H1 (cell line): ENCODE measurements at regions not wholly inside any gene's neighbourhood (a gene's known extent, or its start where the extent isn't known, plus 50 kb on each side); places are given as distances from the start of the nearest gene placed in this dataset.

ENCODE experiments used
- CTCF ChIA-PET: fragments of 300-600 bp; sonication (Branson Sonifier 250); formaldehyde crosslinking; loops from one replicate; lab custom pipeline; 2021; ENCODE audit not compliant: partially characterized antibody; lab: Charles Lee
- POLR2A ChIA-PET: fragments of 300-600 bp; sonication (Branson Sonifier 250); formaldehyde crosslinking; loops from one replicate; lab custom pipeline; 2021; ENCODE audit warnings: inconsistent platforms; ENCODE audit not compliant: partially characterized antibody; lab: Charles Lee
- DNase-seq, 2 experiments: peaks; one replicate each; pipeline versions ENCODE4 v3.0.0 to v3.0.0-alpha.2; 2010 to 2022; ENCODE audit warnings: low spot score in 2 of 2, low read depth in 1 of 2, mixed read lengths in 1 of 2
- FAIRE-seq: peaks from 2 replicates; lab custom pipeline; 2011; peaks lifted over from hg19 to GRCh38; lab: Jason Lieb, UNC
- H2AFZ ChIP-seq: 2 replicates; pipeline ENCODE4 v1.8.1; 2012; ENCODE audit warnings: low read length, inconsistent platforms
- H2AK5ac ChIP-seq: 2 replicates; pipeline ENCODE4 v1.6.1; 2013; ENCODE audit warnings: low read depth, low read length
- H2BK120ac ChIP-seq: replicated peaks from 2 replicates; pipeline ENCODE3; 2013; ENCODE audit warnings: low read depth, low read length, inconsistent platforms
- H2BK12ac ChIP-seq: 2 replicates; pipeline ENCODE4 v1.6.1; 2013; ENCODE audit warnings: low read depth, low read length
- H2BK15ac ChIP-seq: 2 replicates; pipeline ENCODE4 v1.6.1; 2013; ENCODE audit warnings: low read length
- H2BK20ac ChIP-seq: 2 replicates; pipeline ENCODE4 v1.6.1; 2013; ENCODE audit warnings: low read length
- H2BK5ac ChIP-seq: 2 replicates; pipeline ENCODE4 v1.6.1; 2013; ENCODE audit warnings: low read depth, low read length
- H3K14ac ChIP-seq: 2 replicates; pipeline ENCODE4 v1.6.1; 2013; ENCODE audit warnings: inconsistent platforms; ENCODE audit not compliant: insufficient read length
- H3K18ac ChIP-seq: 2 replicates; pipeline ENCODE4 v1.6.1; 2013; ENCODE audit warnings: low read length; ENCODE audit errors: extremely low read depth
- H3K23ac ChIP-seq: 2 replicates; pipeline ENCODE4 v1.6.1; 2013; ENCODE audit warnings: inconsistent platforms; ENCODE audit not compliant: insufficient read length
- H3K23me2 ChIP-seq: 2 replicates; pipeline ENCODE4 v1.6.1; 2013; ENCODE audit warnings: low read depth, low read length
- H3K27ac ChIP-seq: 2 replicates; pipeline ENCODE4 v1.6.1; 2011; ENCODE audit warnings: low read depth, low read length, inconsistent platforms
- H3K27me3 ChIP-seq, 4 experiments: replicated peaks in 1 of 4; 1 replicate in 1 of 4; 2 replicates in 3 of 4; pipeline versions ENCODE4 v1.6.1 to v1.8.1; 2011 to 2013; ENCODE audit warnings: low read length in 3 of 4, mild to moderate bottlenecking in 3 of 4, inconsistent platforms in 2 of 4, mixed read lengths in 2 of 4, moderate library complexity in 1 of 4; ENCODE audit not compliant: control insufficient read depth in 3 of 4, insufficient read depth in 3 of 4; ENCODE audit errors: extremely low read depth in 1 of 4
- H3K36me3 ChIP-seq, 4 experiments: 2 replicates each; pipeline versions ENCODE4 v1.6.1 to v1.8.1; 2011 to 2013; ENCODE audit warnings: mild to moderate bottlenecking in 4 of 4, low read length in 3 of 4, moderate library complexity in 2 of 4, control low read depth in 1 of 4, inconsistent platforms in 1 of 4; ENCODE audit not compliant: insufficient read depth in 4 of 4, control insufficient read depth in 2 of 4
- H3K4ac ChIP-seq: replicated peaks from 2 replicates; pipeline ENCODE3; 2013; ENCODE audit warnings: low read length, low read depth, mixed read lengths, inconsistent platforms; ENCODE audit not compliant: insufficient read length
- H3K4me1 ChIP-seq, 4 experiments: replicated peaks in 1 of 4; 1 replicate in 1 of 4; 2 replicates in 3 of 4; pipeline versions ENCODE4 v1.6.1 to v1.8.1; 2011 to 2013; ENCODE audit warnings: low read length in 3 of 4, inconsistent platforms in 2 of 4, mixed read lengths in 1 of 4; ENCODE audit not compliant: insufficient read depth in 4 of 4, control insufficient read depth in 3 of 4
- H3K4me2 ChIP-seq, 2 experiments: 2 replicates each; pipeline versions ENCODE4 v1.6.1 to v1.8.1; 2011 to 2013; ENCODE audit warnings: low read depth in 2 of 2, low read length in 2 of 2, control low read depth in 1 of 2, inconsistent platforms in 1 of 2, mild to moderate bottlenecking in 1 of 2; ENCODE audit not compliant: insufficient read depth in 1 of 2
- H3K4me3 ChIP-seq, 4 experiments: fragments of 200-600, 300-600 bp in 1 of 4; sonication (generic), shearing (Covaris generic), sonication (Bioruptor Twin) in 1 of 4; 2 replicates each; pipeline versions ENCODE4 v1.5.1 to v1.8.1; 2011 to 2016; ENCODE audit warnings: low read length in 4 of 4, low read depth in 3 of 4, control low read depth in 2 of 4, inconsistent platforms in 2 of 4, mild to moderate bottlenecking in 2 of 4, mixed read lengths in 1 of 4, moderate library complexity in 1 of 4; ENCODE audit not compliant: insufficient read depth in 2 of 4; ENCODE audit errors: extremely low read depth in 1 of 4
- H3K56ac ChIP-seq: replicated peaks from 2 replicates; pipeline ENCODE3; 2013; ENCODE audit warnings: low read depth, mild to moderate bottlenecking, mixed read lengths, low read length, inconsistent platforms; ENCODE audit not compliant: insufficient read length
- H3K79me1 ChIP-seq: 2 replicates; pipeline ENCODE4 v1.6.1; 2013; ENCODE audit warnings: low read depth, low read length, control low read depth
- H3K79me2 ChIP-seq, 2 experiments: 2 replicates each; pipeline versions ENCODE4 v1.6.1 to v1.8.1; 2012 to 2013; ENCODE audit warnings: low read length in 2 of 2, mild to moderate bottlenecking in 2 of 2, inconsistent platforms in 1 of 2; ENCODE audit not compliant: insufficient read depth in 2 of 2, control insufficient read depth in 1 of 2
- H3K9ac ChIP-seq, 4 experiments: replicated peaks in 1 of 4; 1 replicate in 1 of 4; 2 replicates in 3 of 4; pipeline versions ENCODE4 v1.6.1 to v1.8.1; 2011 to 2013; ENCODE audit warnings: low read depth in 3 of 4, low read length in 3 of 4, control low read depth in 2 of 4, mild to moderate bottlenecking in 2 of 4, moderate library complexity in 2 of 4, inconsistent platforms in 1 of 4; ENCODE audit errors: extremely low read depth in 1 of 4
- H3K9me3 ChIP-seq, 2 experiments: 2 replicates each; pipeline versions ENCODE4 v1.6.1 to v1.8.1; 2012 to 2013; ENCODE audit warnings: mild to moderate bottlenecking in 2 of 2, moderate library complexity in 2 of 2, control low read depth in 1 of 2, inconsistent platforms in 1 of 2, low read depth in 1 of 2, low read length in 1 of 2, mixed read lengths in 1 of 2; ENCODE audit not compliant: insufficient read depth in 2 of 2
- H4K20me1 ChIP-seq, 2 experiments: replicated peaks in 1 of 2; 2 replicates each; pipeline versions ENCODE3 to v1.8.1; 2011 to 2013; ENCODE audit warnings: inconsistent platforms in 2 of 2, low read length in 2 of 2, mild to moderate bottlenecking in 1 of 2; ENCODE audit not compliant: insufficient read depth in 2 of 2, control insufficient read depth in 1 of 2
- H4K5ac ChIP-seq: 2 replicates; pipeline ENCODE4 v1.6.1; 2013; ENCODE audit warnings: low read length, low read depth, mixed read lengths, inconsistent platforms; ENCODE audit not compliant: insufficient read length
- H4K8ac ChIP-seq: 2 replicates; pipeline ENCODE4 v1.8.0; 2013; ENCODE audit warnings: mild to moderate bottlenecking, moderate library complexity, low read length, inconsistent platforms; ENCODE audit not compliant: insufficient read depth; ENCODE audit errors: extremely low read depth
- H4K91ac ChIP-seq: replicated peaks from 2 replicates; pipeline ENCODE3; 2013; ENCODE audit warnings: low read length, mixed read lengths, inconsistent platforms; ENCODE audit not compliant: insufficient read length
- CREB1 ChIP-seq: IDR thresholded peaks from 2 replicates; pipeline ENCODE4 v1.6.1; 2012; ENCODE audit warnings: inconsistent platforms
- EGR1 ChIP-seq: IDR thresholded peaks from 2 replicates; pipeline ENCODE4 v1.6.1; 2011; ENCODE audit warnings: low read depth, low read length, borderline replicate concordance
- EP300 ChIP-seq, 2 experiments: IDR thresholded peaks; 1 replicate in 1 of 2; 2 replicates in 1 of 2; pipeline ENCODE4 v1.6.1; 2011 to 2012; ENCODE audit warnings: low read depth in 2 of 2, low read length in 2 of 2, mild to moderate bottlenecking in 2 of 2, borderline replicate concordance in 1 of 2, inconsistent platforms in 1 of 2, moderate library complexity in 1 of 2
- HDAC6 ChIP-seq: IDR thresholded peaks from one replicate; pipeline ENCODE4 v1.7.1; 2012; ENCODE audit warnings: low read depth, mild to moderate bottlenecking, inconsistent platforms, low read length, moderate library complexity
- JUN ChIP-seq: IDR thresholded peaks from 2 replicates; pipeline ENCODE4 v1.6.1; 2011; ENCODE audit warnings: low read depth, mild to moderate bottlenecking, improper control_type of control experiment, low read length
- KDM1A ChIP-seq: fragments of 200-600, 300-600 bp; sonication (generic); IDR thresholded peaks from 2 replicates; pipeline ENCODE4 v1.7.1; 2016; ENCODE audit warnings: mild to moderate bottlenecking, low read length, borderline replicate concordance
- MAFK ChIP-seq: IDR thresholded peaks from 2 replicates; pipeline ENCODE4 v1.6.1; 2012; ENCODE audit warnings: low read depth, mild to moderate bottlenecking, improper control_type of control experiment, low read length
- SAP30 ChIP-seq: fragments of 300-600 bp; sonication (generic); IDR thresholded peaks from 2 replicates; pipeline ENCODE4 v1.7.1; 2012; ENCODE audit warnings: low read length, moderate library complexity, mild to moderate bottlenecking, inconsistent platforms; ENCODE audit not compliant: insufficient read depth, insufficient replicate concordance
- SIN3A ChIP-seq, 2 experiments: IDR thresholded peaks in 1 of 2; conservative IDR thresholded peaks in 1 of 2; 2 replicates each; pipeline ENCODE4 v1.6.1; 2011 to 2012; ENCODE audit warnings: low read length in 2 of 2, improper control_type of control experiment in 1 of 2, low read depth in 1 of 2, mild to moderate bottlenecking in 1 of 2
- SP1 ChIP-seq: IDR thresholded peaks from 2 replicates; pipeline ENCODE4 v1.6.1; 2011; ENCODE audit warnings: low read depth, low read length
- TAF7 ChIP-seq: optimal IDR thresholded peaks from 2 replicates; pipeline ENCODE3; 2011; ENCODE audit warnings: low read depth, mild to moderate bottlenecking, inconsistent platforms, low read length, moderate library complexity, borderline replicate concordance
- WGBS, 2 experiments: shearing (Covaris generic) in 1 of 2; methylation state at CpG; one replicate each; pipeline versions ENCODE4 v1.1.6 to v1.1.7; 2013 to 2015; ENCODE audit warnings: low lambda C conversion rate in 2 of 2, mixed read lengths in 2 of 2, inconsistent platforms in 1 of 2, low coverage in 1 of 2, missing lambda C conversion rate in 1 of 2; ENCODE audit not compliant: insufficient replicate concordance in 2 of 2, insufficient coverage in 1 of 2, insufficient read length in 1 of 2; ENCODE audit errors: extremely low coverage in 1 of 2, missing lambda C conversion rate in 1 of 2; 5-methylcytosine and 5-hydroxymethylcytosine counted together
- TF ChIP-seq, protein P1 (sequence below): IDR thresholded peaks from 2 replicates; pipeline ENCODE4 v1.6.1; 2011; ENCODE audit warnings: low read length, improper control_type of control experiment

DNA sequence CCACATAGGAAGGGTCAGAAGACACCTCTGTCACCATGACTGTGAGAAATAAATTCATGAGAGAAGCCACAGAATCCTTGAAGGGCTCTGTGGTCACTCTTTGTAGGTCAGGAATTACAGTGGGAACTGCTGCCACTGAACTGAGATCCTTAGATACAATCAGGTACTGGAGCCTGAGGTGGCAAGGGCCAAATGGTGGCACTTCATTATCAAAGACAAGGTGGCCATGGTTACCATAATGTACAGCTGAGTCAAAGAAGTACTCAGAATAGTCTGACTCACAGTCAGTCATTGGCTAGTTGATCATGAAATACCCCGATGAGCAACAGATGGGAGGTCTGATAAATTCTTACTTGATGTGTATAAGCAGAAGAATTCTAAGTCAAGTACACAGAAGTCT lies 131.9 kb downstream of the RTL3 start:
- Histone ChIP-seq H2AFZ (no peak overlapping the region), H3K18ac (no peak overlapping the region; the same call in 1 of the 2 replicates), H3K27ac (no peak overlapping the region), H2AK5ac (no peak overlapping the region), H3K36me3 (no peaks in the 10 kb centered on the region), H3K4ac (no peak overlapping the region), H4K5ac (no peak overlapping the region), H3K4me2 (no peak overlapping the region), H3K9me3 (no peaks in the 10 kb centered on the region)
- TF ChIP-seq SAP30 (no peak), SP1 (no peak), JUN (no peak), EP300 (IDR thresholded peaks at IDR 0.05; ENCODE audit: borderline replicate concordance in 1 of 2, low read depth in 2 of 2, low read length in 2 of 2) (no peak), MAFK (no peak), EGR1 (no peak), SIN3A (conservative IDR thresholded peaks at IDR 0.05 in 1 of 2, IDR thresholded peaks at IDR 0.05 in 1 of 2; ENCODE audit: low read depth in 1 of 2, low read length in 2 of 2) (no peak), KDM1A (no peak), CREB1 (no peak), HDAC6 (no peak), TAF7 (no peak)
- TF ChIP-seq, protein P1, sequence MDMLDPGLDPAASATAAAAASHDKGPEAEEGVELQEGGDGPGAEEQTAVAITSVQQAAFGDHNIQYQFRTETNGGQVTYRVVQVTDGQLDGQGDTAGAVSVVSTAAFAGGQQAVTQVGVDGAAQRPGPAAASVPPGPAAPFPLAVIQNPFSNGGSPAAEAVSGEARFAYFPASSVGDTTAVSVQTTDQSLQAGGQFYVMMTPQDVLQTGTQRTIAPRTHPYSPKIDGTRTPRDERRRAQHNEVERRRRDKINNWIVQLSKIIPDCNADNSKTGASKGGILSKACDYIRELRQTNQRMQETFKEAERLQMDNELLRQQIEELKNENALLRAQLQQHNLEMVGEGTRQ = no peak
- TF ChIP-seq, all 59 proteins: peak for 0
- Histone ChIP-seq H3K79me1 (no peaks in the 10 kb centered on the region), H4K8ac (no peak overlapping the region), H3K79me2 (no peaks in the 10 kb centered on the region), H3K14ac (no peak overlapping the region), H4K91ac (no peak overlapping the region), H3K9ac (no peak overlapping the region), H4K20me1 (no peaks in the 10 kb centered on the region), H2BK12ac (no peak overlapping the region), H3K4me1 (peaks cover 0 to 3% (median 0%) of the 10 kb centered on the region in 4 experiments; a peak in 1 of 7 replicates), H2BK20ac (no peak overlapping the region), H3K23ac (no peak overlapping the region), H3K27me3 (no peaks in the 10 kb centered on the region), H3K4me3 (no peak overlapping the region), H3K23me2 (no peaks in the 10 kb centered on the region), H3K56ac (no peak overlapping the region), H2BK5ac (no peak overlapping the region), H2BK120ac (no peak overlapping the region), H2BK15ac (no peak overlapping the region)
- 88% methylated on average over 1 of the region's 1 CpG; no CpG with 5 or more reads in 1 of the 2 experiments for WGBS, 2 experiments
- FAIRE-seq (no peak), DNase-seq (no peak)
- POLR2A ChIA-PET = no interaction called here
- CTCF ChIA-PET = no interaction called here
